ENCODE measurements at regions not wholly inside any gene's neighbourhood (a gene's known extent, or its start where the extent isn't known, plus 50 kb on each side); places are given as distances from the start of the nearest gene placed in this dataset.

DNA sequence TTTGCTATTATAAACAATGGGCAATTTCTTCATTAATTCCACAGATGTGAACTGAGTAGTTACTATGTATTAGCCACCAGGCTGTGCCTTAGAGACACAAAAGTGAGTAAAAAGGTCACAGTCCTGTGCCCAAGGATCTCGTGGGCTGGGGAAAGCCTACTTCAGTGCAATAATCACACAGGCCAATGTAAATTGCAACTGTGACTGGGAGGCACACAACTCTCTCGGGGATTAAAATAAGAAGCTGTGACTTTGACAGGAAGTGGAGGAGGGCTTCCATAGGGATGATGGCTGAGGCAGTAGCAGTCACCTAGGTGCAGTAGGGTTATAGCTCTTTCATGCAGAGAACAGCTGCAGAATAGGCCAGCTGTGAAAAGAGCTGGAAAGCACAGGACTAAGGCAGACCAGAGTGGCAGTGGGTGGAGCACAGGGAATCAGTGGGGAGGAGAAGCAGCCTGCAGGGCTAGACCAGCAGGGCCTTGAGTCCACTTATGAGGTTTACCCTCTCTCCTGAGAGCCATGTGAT is 121.9 kb downstream of the MAB21L3 start:
- no peak for DNase-seq

DNA sequence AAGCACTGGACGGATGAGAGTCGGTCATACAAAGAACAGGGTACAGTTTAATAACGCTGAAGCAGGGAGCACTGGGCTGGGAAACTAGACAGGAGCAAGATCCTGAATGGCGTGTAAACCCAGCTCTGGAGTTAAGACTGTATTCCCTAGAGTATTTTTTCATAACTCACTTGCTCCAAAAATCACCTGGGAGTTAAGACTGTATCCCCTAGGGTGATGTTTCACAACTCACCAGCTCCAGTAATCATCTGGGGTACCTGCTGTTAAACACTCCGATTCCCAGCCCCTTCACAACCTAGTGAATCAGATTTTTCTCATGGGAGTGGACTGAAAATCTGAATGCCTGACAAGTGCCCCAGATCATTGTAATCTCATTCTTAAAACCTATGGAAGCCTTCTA is 123.2 kb downstream of the MAB21L3 start:
- DNase-seq, result no peak

DNA sequence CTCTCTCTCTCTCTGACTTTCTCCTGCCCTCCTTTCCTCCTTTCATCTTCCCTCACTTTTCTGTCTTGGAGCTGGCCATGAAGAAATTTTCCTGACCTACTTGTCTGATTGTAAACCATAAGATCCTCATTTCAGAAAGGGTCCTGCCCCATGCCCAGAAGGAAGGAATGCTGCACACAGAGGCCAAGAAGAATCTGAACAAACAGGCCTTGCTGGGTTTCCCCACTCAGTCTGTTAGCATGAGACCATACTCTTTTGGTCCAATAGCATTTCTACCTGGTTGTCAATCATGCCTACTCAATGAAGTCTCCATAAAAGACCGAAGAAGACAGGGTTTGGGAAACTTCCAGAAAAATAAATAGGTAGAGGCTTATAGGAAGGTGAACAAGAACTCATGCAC is 128.7 kb downstream of the MAB21L3 start:
- DNase-seq, result no peak

DNA sequence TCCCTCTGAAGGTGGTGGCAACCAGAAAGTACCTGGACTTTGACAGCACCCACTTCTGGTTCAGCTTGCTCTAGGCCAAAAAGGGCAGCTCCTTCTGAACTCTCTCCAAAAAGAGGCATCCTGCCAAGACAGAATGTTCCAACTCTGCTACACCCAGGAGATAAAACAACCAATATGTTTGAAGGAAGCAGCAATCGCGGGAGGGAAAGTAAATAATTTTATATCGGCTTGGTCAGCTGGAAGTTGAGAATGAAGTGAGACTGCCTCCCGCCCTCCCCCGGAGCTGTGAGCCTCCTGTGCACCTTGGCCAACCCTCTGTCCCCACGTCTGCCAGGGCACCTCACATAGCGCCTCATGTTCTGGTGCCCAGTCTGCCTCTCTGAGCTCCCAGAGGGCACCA is 130.3 kb upstream of the ATP1A1 start:
- DNase-seq, result no peak

DNA sequence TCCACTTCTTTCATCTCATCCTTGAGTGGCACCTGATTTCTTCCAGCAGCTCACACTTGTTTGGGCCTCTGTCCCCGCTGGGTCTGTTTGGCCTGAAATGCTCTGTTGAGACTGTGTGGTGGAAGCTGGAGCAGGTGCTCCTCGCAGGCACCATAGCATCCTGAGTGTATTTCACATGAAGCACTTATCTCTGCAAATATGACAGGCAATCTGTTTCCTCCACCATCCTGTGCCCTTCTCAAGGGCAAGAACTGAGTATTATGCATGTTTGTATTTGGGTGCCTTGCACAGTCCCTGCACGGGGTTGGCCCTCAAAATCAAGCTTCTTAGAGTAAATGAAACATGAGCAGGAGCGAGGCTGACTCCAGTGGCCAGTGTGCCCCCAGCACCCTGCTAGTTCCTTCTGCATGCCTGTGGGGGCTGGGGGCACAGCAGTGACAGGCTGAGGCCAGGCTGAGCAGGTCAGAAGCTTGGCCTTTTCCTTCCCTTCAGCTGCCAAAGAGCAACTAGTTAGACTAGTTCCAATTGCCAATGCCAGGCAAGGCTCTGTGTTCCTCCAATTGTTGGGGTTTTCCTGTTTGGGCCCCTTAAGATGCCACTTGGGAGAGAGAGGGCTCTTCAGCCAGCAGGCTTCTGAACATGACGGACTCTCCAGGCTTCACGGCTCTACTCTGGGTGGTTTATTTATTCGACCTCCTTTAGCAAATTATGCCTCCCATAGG is 129.6 kb upstream of the ATP1A1 start:
- no peak for DNase-seq

DNA sequence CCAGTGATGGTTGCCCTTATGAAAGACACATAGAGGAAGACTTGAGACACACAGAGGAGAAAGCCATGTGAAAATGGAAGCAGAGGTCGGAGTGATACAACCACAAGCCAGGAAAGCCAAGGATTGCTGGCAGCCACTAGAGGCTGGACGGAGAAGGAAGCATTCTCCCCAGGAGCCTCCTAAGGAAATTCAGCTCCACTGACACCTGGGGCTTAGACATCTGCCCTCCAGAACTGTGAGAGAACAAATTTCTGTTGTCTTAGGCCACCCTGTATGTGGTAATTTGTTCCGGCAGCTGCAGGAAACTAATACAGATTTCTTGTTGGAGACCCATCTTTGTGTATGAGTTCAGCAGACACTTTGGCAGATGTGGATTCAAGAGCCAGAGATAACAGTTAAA is 126.9 kb upstream of the ATP1A1 start:
- peak; percentile 17 for DNase-seq

DNA sequence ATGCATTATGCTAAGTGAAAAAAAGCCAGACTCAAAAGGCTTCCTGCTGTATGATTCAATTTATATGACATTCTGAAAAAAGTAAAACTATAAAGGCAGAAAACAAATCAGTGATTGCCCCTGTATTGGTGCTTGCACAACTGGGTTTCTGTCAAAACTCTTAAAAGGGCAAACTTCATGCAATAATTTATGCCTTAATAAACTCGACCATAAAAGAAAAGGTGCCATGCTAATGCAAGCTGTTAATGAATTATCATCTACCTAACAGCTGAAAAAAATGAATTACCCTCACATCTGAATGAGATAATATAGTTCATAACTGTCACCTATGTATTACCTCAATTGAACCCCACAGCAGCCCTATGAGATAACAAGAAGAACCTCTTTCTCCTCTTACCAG is 120.8 kb upstream of the ATP1A1 start:
- DNase-seq, result no peak

DNA sequence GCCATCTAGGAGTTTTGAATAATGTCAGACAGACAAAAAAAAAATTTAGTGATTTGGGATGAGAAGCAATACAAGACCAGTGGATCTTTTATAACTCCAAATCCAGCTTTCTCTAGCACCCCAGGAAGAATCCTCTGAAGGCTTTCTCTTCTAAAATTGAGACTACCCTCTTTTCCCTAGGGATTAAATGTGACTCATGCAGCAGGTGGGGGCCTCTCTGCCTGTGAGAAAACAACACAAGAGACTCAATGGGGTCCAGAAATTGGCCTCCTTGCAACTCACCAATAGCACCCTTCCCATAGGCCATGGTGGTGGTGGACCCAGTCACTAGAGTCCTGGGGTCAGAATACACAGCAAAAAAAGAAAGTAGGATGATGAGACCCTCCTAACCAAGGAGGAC is 120.3 kb upstream of the ATP1A1 start:
- DNase-seq, result no peak

DNA sequence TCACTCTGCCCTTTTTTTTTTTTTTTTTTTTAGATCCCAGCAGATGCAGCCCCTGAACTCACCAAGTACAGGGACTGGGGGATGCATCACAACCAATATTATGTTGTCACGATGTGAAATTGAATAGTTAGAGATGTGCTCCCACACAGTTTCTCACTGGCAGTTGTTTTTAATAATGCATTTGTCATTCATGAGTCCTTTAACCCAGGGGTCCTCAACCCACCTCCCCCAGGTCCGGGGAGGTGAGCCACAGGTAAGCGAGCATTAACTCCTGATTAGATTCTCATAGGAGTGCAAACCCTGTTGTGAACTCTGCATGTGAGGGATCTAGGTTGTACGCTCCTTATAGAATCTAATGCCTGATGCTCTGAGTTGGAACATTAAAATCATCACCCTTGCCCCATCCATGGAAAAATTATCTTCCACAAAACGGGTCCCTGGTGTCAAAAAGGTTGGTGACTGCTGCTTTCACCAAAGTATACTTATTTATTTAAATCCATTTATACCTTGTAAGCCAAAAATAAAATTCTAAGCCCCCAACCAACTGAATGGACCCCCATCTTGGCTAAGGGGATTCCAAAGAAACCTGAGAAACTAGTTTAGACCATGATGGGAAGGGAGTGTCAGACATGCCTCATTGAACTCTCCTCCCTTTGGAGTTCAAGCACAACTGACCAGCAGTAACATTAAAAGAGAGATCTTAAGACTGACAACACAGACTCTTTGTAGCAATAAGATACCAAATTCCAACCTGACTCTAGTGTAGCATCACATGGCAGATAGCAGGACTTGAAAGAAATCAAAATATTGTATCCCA is 119.3 kb upstream of the ATP1A1 start:
- DNase-seq, result no peak

DNA sequence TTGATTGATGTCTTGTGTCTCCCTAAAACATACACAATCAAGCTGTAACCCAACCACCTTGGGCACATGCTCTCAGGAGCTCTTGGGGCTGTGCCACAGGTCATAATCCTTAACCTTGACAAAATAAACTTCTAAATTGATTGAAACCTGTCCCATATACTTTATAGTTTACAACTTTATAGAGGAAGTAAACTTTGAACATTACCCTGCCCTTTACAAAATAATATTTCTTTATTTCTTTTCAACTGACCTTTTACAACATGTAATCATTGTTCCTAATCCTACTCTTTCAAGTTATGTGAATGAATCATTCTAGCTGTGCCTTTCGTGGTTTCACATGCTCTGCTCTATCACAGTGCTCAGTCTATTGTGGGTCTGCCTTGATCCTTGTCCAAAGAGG is 118.3 kb upstream of the ATP1A1 start:
- DNase-seq, result no peak

DNA sequence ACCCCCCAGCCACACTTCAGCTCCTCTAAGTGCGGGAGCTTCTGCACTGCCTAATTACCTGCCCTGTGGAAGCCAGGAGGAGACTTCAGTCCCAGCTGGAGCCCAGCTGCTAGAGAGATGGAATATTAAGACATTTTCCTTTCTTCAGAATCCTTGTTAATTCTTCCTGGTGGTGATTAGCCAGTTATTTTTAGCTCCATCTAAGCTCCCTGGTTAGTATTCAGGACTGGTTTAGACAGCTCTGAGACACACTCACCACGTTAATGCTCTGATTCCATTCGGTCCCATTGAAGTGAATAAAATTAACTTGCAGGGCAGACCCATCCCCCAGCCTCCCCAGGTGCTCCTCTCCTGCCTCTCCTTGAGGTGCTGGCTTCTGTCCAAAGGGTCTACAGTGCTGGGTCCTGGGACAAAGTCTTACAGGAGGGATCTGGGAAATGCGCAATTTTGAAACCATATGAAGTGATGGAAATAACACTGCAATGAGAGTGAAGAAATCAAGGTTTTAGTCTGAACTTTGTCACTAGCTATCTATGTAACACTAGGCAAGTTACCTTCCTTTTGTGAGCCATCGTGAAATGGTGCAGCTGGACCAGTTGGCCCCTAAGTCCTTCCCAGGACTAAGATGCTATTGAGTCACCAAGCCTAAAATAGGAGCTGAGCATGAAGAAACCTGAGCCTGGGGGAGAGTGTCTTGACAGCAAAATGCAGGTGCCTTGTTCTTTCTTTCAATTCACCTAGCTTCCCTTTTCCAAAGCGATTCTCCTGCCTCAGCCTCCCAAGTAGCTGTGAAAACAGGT is 117.4 kb upstream of the ATP1A1 start:
- DNase-seq, result no peak

DNA sequence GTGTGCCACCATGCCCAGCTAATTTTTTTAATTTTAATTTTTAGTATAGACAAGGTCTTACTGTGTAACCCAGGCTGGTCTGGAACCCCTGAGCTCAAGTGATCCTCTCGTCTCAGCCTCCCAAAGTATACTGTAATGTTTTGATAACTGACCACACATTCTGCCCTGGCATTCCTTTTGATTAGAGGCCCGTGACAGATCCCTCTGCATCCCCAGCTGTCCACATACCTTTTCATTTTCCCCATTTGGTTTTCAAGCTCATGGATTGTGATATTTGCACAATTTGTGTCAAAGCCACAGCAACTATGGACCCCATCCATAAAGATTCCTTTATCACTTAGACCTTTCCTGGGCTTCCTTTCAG is 116.8 kb upstream of the ATP1A1 start:
- DNase-seq, result no peak

DNA sequence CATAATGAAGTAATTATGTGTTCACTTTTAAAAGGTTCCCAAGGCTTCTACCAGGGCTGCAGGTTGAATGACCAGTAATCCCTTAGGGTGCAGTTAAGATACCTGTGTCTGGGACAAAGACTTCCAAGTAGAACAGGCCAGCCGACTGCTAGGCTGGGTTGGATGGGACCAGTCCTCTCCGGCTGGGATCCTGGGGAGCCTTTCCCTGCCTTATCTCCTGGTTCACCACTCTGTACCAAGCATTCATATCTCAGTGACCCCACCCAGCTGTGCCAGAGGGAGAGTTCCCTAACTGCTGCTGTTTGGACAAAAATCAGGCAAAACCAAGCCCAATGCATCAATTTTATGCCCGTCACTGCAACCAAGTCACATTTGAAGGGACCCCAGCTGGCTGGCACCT is 116.2 kb upstream of the ATP1A1 start:
- no peak for DNase-seq

DNA sequence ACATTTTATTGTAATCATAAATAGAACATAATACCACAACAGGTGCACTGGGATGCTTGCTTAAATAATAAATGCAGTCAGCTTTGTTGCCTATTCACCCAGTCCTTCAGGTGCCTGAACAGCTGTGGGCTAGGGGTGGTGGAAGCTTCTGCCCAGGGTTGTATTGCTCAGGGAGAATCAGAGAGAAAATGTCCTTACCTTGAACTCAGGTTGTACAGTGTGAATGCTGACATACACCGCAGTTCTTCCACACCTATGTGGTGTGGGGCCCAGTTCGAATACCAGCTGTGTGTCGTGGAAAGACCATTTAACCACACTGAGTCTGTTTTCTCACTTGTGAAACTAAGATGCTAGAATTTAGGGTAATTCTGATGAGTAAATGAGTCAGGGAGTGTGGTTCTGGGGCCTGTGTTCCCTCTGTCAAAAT is 115.7 kb upstream of the ATP1A1 start:
- no peak for DNase-seq

DNA sequence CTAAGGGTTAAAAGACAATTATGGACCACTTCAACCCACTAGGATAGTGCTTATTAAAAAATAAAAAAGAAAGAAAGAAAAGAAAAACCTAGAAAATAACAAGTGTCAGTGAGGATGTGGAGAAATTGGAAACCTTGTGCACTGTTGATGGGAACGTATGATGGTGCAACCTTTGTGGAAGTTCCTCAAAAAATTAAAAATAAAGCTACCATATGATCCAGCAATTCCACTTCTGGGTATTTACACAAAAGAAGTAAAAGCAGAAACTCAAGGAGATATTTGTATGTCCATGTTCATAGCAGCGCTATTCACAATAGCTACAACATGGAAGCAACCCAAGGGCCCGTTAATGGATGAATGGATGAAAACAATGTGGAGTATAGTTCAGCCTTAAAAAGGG is 115.2 kb upstream of the ATP1A1 start:
- DNase-seq, result no peak

DNA sequence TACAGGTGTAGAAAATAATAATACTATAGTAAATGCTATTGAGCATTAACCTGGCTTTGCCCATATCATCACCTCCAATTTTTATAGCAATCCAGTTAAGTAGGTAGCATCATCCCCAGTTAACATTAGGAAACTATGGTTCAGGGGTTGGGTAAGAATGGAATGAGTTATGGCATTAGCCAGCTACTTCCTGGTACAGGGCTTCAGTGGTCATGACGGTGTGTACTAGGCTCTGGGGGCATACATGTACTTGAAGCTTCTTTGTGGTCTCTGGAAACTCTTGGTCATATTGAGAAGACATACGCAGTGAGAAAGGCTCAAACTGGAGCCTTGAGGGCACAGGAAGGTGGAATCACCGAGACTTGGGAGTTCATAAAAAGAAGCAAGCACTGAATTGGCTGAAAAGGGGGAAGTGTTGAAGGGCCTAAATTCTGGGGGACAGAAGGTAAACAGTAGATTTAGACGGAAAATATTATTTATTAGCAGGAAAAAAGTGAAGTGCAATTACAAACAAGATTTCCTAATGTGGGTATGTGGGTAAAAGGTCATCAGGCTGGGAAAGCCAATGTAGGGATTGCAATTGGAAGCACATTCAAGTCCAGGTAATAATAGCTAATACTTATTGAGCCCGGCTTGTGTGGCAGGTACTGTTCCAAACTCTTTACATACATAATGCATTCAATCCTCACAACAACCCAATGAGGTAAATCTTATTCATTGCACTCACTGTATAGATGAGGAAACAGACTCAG is 114.2 kb upstream of the ATP1A1 start:
- no peak for DNase-seq

DNA sequence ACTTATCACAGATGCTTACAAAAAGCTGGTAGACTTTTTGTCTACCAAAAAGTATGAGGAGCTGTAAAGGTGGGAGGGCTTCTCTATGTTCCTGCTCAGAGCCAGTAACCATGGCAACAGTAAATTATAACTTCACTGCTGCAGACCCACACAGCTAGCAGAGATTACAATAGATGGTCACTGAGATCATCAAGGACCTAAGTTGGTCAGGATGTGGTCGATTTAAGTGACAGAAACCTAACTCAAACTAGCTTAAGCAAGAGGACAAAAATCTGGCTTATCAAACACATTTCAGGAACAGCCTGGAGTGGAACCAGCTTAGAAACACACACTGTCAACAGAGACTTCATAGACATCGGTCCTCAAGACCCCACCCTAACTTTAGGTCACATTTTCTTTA is 113.4 kb upstream of the ATP1A1 start:
- no peak for DNase-seq

DNA sequence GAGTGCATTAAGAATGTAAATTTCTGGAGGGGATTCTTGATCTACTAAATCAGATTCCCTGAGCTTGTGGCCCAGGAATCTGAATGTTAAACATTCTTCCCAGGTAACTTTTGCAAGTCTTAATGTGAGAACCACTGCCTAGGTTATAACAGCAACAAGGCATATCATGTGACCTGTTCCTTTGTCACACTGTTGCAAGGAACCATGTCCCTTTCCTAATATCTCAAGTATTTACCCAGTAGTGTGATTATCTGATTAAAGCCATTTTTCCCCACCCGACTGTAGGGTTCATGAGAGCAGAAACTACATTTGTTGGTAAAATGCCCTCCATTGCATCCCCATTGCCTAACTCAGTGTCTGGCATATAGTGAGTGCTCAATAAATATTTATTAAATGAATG is 112.9 kb upstream of the ATP1A1 start:
- DNase-seq, result no peak

DNA sequence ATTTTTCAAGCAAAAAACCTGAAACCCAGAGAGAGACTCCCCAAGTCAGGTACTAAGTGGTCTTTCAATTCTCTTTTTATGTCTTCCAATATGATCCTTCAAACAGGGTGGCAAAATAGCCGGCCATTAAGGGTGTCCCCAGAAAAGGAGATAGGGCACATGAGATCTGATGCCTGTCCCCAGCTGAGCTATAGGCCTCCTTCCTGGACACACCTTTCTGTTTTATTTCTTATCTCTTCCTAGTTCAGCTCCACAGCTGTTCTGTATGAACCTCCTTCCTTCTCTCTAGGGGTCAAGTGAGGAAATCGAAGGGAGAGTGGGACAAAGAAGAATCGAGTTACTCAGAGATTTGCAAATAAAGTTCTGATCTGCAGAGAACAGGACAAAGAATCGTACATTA is 112.4 kb upstream of the ATP1A1 start:
- no peak for DNase-seq

DNA sequence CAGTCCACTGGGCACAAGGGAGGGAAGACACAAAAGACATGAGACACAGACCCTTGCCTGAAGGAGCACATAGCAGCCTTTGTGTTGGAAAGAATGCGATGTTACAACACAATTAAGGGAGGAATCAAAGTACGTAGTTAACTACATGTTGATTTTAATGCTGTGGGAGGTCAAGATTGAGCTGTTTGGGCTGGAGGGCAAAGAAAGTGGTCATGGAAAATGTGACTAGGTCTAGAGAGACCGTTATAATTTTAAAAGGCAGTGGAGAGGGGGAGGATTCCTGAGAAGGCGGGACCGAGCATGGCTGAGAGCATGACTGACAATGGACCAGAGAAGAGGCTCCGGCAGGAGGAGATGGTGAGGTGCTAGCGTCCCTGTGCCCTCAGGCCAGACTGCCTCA is 111.8 kb upstream of the ATP1A1 start:
- DNase-seq, result no peak

DNA sequence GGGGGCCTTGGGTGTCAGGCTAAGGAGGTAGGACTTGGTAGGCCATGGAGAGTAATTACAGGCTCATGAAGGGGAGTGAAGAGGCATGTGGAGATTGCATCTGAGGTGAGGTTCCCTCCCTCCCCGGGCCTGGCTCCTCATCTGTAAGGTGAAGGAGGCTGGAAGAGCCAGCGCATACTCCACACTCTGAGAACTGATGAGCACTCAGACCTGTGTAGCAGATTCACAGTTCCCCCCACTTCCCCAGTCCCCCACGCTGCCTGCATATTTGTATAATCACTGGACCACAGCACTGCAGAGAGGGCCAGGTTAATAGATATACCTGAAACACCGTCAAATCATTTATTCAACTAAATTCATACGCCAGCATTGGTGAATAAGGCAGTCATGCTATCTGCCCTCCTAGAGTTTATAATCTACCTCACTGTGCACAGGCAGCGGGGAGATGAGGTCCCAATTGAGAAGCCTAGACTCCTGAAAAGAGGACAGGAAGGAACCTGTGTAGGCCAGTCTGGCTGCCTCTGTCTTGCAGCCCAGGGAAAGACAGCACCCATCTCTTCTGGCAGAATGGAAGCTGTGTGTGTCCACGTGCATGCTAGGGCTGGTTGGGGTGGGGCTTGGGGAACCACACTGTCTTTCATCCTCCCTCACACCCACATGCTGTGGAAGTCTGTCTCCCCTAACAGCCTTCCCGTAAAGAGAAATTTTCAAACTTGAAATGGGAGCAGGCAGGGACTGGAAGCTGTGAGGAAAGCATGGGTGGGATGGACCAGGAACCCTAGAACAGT is 110.6 kb upstream of the ATP1A1 start:
- DNase-seq, result no peak

DNA sequence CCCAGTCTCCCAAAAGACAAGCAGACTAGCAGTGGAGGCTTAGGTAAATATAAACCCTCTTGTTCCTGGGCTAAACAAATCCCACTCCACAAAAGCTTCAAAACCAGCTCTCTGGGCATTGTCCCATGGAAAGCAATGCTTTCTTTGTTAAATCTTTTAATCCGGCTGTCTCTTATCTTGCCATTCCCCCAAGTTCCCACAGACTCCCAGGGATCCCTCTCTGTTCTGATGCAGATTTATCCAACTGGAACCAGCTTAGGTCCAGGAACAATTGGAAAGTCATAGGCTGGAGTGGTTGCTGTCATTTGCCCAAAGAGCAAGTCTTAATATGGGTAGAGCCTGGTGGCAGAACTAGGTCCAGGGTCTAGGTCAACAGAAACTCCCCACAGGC is 110.1 kb upstream of the ATP1A1 start:
- no peak for DNase-seq

All from NCI-H146 (cell line).